DMS153 (cell line): ENCODE measurements at regions not wholly inside any gene's neighbourhood (a gene's known extent, or its start where the extent isn't known, plus 50 kb on each side); places are given as distances from the start of the nearest gene placed in this dataset.

ENCODE experiments used
- DNase-seq: peaks from one replicate; lab custom pipeline; 2025; lab: John Stamatoyannopoulos, UW

GRCh38 chr15:93239591-93239990 is 150.6 kb upstream of the RGMA start:
- DNase-seq, result no peak

- no peak for DNase-seq
Measured at GRCh38 chr15:93238641-93239040, 149.6 kb upstream of the RGMA start.

- DNase-seq, result no peak
Measured at GRCh38 chr15:93235926-93236780, 147.1 kb upstream of the RGMA start.

- DNase-seq, result no peak
Measured at GRCh38 chr15:93235269-93235668, 146.3 kb upstream of the RGMA start.

- no peak for DNase-seq
Measured at GRCh38 chr15:93233710-93234109, 144.7 kb upstream of the RGMA start.

- DNase-seq, result no peak
Measured at GRCh38 chr15:93232845-93233244, 143.8 kb upstream of the RGMA start.

GRCh38 chr15:93231994-93232393 is 143.0 kb upstream of the RGMA start:
- no peak for DNase-seq

GRCh38 chr15:93231261-93231925 is 142.4 kb upstream of the RGMA start:
- DNase-seq, result no peak

- DNase-seq, result no peak
Measured at GRCh38 chr15:93228546-93228945, 139.5 kb upstream of the RGMA start.

GRCh38 chr15:93223803-93224202 is 134.8 kb upstream of the RGMA start:
- no peak for DNase-seq

- DNase-seq, result no peak
Measured at GRCh38 chr15:93221759-93222158, 132.7 kb upstream of the RGMA start.

- no peak for DNase-seq
Measured at GRCh38 chr15:93219859-93220420, 130.9 kb upstream of the RGMA start.

GRCh38 chr15:93217343-93217742 is 128.3 kb upstream of the RGMA start:
- no peak for DNase-seq

- DNase-seq, result no peak
Measured at GRCh38 chr15:93214106-93214505, 125.1 kb upstream of the RGMA start.

GRCh38 chr15:93213281-93213680 is 124.3 kb upstream of the RGMA start:
- DNase-seq, result no peak

- no peak for DNase-seq
Measured at GRCh38 chr15:93212578-93212977, 123.6 kb upstream of the RGMA start.

GRCh38 chr15:93210995-93211394 is 122.0 kb upstream of the RGMA start:
- no peak for DNase-seq

- no peak for DNase-seq
Measured at GRCh38 chr15:93209690-93210445, 120.9 kb upstream of the RGMA start.

GRCh38 chr15:93206893-93207292 is 117.9 kb upstream of the RGMA start:
- DNase-seq, result no peak

- no peak for DNase-seq
Measured at GRCh38 chr15:93205413-93205812, 116.4 kb upstream of the RGMA start.

GRCh38 chr15:93203036-93203435 is 114.0 kb upstream of the RGMA start:
- no peak for DNase-seq

- no peak for DNase-seq
Measured at GRCh38 chr15:93202405-93202804, 113.4 kb upstream of the RGMA start.
